NCI-H446 treated with DMSO at 0.1 percent for 48 hours (cell line): ENCODE measurements at regions not wholly inside any gene's neighbourhood (a gene's known extent, or its start where the extent isn't known, plus 50 kb on each side); places are given as distances from the start of the nearest gene placed in this dataset.
"Not testable (repeated sequence)": the region's sequence is repeated elsewhere in the genome, so short reads cannot be mapped to it uniquely, and the experiment has no call there.

ENCODE experiments used
- DNase-seq: peaks from one replicate; lab custom pipeline; 2025; lab: John Stamatoyannopoulos, UW

GRCh38 chr2:144622373-144622772, 102.5 kb upstream of the ZEB2 start:
- DNase-seq: not testable (repeated sequence)

- no peak for DNase-seq
Measured at GRCh38 chr2:144621266-144621665, 101.3 kb upstream of the ZEB2 start.

- DNase-seq: no peak
Measured at GRCh38 chr2:144619760-144620159, 99.8 kb upstream of the ZEB2 start.

GRCh38 chr2:144617171-144617570, 97.3 kb upstream of the ZEB2 start:
- DNase-seq: not testable (repeated sequence)

GRCh38 chr2:144615866-144616565, 96.1 kb upstream of the ZEB2 start:
- DNase-seq: no peak

GRCh38 chr2:144607891-144608521, 88.1 kb upstream of the ZEB2 start:
- no peak for DNase-seq

GRCh38 chr2:144607099-144607498, 87.2 kb upstream of the ZEB2 start:
- no peak for DNase-seq

GRCh38 chr2:144606466-144607095, 86.7 kb upstream of the ZEB2 start:
- DNase-seq: no peak

GRCh38 chr2:144605231-144605840, 85.4 kb upstream of the ZEB2 start:
- DNase-seq: no peak

GRCh38 chr2:144603334-144603733, 83.4 kb upstream of the ZEB2 start:
- no peak for DNase-seq

- no peak for DNase-seq
Measured at GRCh38 chr2:144598906-144599305, 79.0 kb upstream of the ZEB2 start.

GRCh38 chr2:144597894-144598593, 78.1 kb upstream of the ZEB2 start:
- no peak for DNase-seq

- no peak for DNase-seq
Measured at GRCh38 chr2:144597388-144597787, 77.5 kb upstream of the ZEB2 start.

- no peak for DNase-seq
Measured at GRCh38 chr2:144596073-144596871, 76.4 kb upstream of the ZEB2 start.

GRCh38 chr2:144595686-144596072, 75.8 kb upstream of the ZEB2 start:
- DNase-seq: no peak

GRCh38 chr2:144595279-144595678, 75.4 kb upstream of the ZEB2 start:
- no peak for DNase-seq

GRCh38 chr2:144593803-144594202, 73.9 kb upstream of the ZEB2 start:
- no peak for DNase-seq

- no peak for DNase-seq
Measured at GRCh38 chr2:144592500-144593256, 72.8 kb upstream of the ZEB2 start.

- no peak for DNase-seq
Measured at GRCh38 chr2:144587306-144587705, 67.4 kb upstream of the ZEB2 start.

GRCh38 chr2:144586476-144586875, 66.6 kb upstream of the ZEB2 start:
- DNase-seq: no peak
